Panc1 (cell line): ENCODE measurements at regions not wholly inside any gene's neighbourhood (a gene's known extent, or its start where the extent isn't known, plus 50 kb on each side); places are given as distances from the start of the nearest gene placed in this dataset.

Experiments used
- ATAC-seq: fragments of 200-7000 bp; cut with Tn5 transposase; 2 replicates; pipeline ENCODE4 v1.9.1; 2020; ENCODE audit warnings: mild to moderate bottlenecking, moderate library complexity
- BruUV-seq: library from RNA; stranded (reverse); fragments of 400-500 nt; replicated peaks from 2 replicates; lab custom pipeline; 2021; lab: Mats Ljungman, UMichigan
- CTCF ChIA-PET: fragments of 300-600 bp; sonication (Branson Sonifier 250); formaldehyde crosslinking; loops from one replicate; lab custom pipeline; 2022; ENCODE audit warnings: antibody characterized with exemption; lab: Charles Lee
- POLR2A ChIA-PET: fragments of 300-600 bp; sonication (Branson Sonifier 250); formaldehyde crosslinking; loops from one replicate; lab custom pipeline; 2022; ENCODE audit warnings: antibody characterized with exemption; lab: Charles Lee
- DNase-seq: peaks from one replicate; pipeline ENCODE4 v3.0.0-alpha.2; 2010; ENCODE audit warnings: low read depth, low spot score
- H3K27ac ChIP-seq: 2 replicates; pipeline ENCODE4 v1.5.1; 2011; ENCODE audit warnings: mild to moderate bottlenecking, low read length, inconsistent platforms
- H3K27me3 ChIP-seq: fragments of 200-500 bp; sonication (Bioruptor generic); 2 replicates; pipeline ENCODE4 v1.6.0; 2014; ENCODE audit warnings: low read length, inconsistent platforms; ENCODE audit not compliant: control insufficient read depth, insufficient read depth
- H3K36me3 ChIP-seq: fragments of 200-500 bp; sonication (Bioruptor generic); 2 replicates; pipeline ENCODE4 v1.5.1; 2014; ENCODE audit warnings: inconsistent platforms, mild to moderate bottlenecking, low read length, moderate library complexity; ENCODE audit not compliant: control insufficient read depth, insufficient read depth
- H3K4me1 ChIP-seq: 2 replicates; pipeline ENCODE4 v1.5.1; 2011; ENCODE audit warnings: inconsistent platforms, mild to moderate bottlenecking, low read length, moderate library complexity; ENCODE audit not compliant: control insufficient read depth, insufficient read depth
- H3K4me3 ChIP-seq, 2 experiments: 2 replicates each; pipeline ENCODE4 v1.5.1; 2011 to 2012; ENCODE audit warnings: low read depth in 2 of 2, low read length in 2 of 2, mild to moderate bottlenecking in 2 of 2, inconsistent platforms in 1 of 2, moderate library complexity in 1 of 2
- H3K9me3 ChIP-seq: fragments of 200-500 bp; sonication (Bioruptor generic); 2 replicates; pipeline ENCODE4 v1.5.1; 2014; ENCODE audit warnings: low read depth, mild to moderate bottlenecking, inconsistent platforms, low read length, moderate library complexity; ENCODE audit not compliant: control insufficient read depth, insufficient read depth
- CTCF ChIP-seq: fragments of 450-650 bp; IDR thresholded peaks from 2 replicates; pipeline ENCODE4 v1.5.1; 2017; ENCODE audit warnings: mild to moderate bottlenecking
- POLR2AphosphoS5 ChIP-seq: IDR thresholded peaks from 2 replicates; pipeline ENCODE4 v1.6.1; 2012; ENCODE audit warnings: mild to moderate bottlenecking, low read depth, low read length, moderate library complexity
- REST ChIP-seq, 2 experiments: IDR thresholded peaks; 2 replicates each; pipeline ENCODE4 v1.6.1; 2011 to 2012; ENCODE audit warnings: low read depth in 2 of 2, control low read depth in 1 of 2, low read length in 1 of 2, mild to moderate bottlenecking in 1 of 2, moderate library complexity in 1 of 2; ENCODE audit not compliant: insufficient read depth in 1 of 2
- SIN3A ChIP-seq: IDR thresholded peaks from 2 replicates; pipeline ENCODE4 v1.6.1; 2012; ENCODE audit warnings: low read depth, mild to moderate bottlenecking, low read length, moderate library complexity, borderline replicate concordance; ENCODE audit not compliant: insufficient read depth
- TCF7L2 ChIP-seq: IDR thresholded peaks from 2 replicates; pipeline ENCODE4 v1.6.1; 2011; ENCODE audit warnings: mild to moderate bottlenecking, low read depth, low read length, inconsistent platforms
- in situ Hi-C: cut with HindIII; loops from 2 replicates; pipeline ENCODE4 v1.10.0; 2016; ENCODE audit warnings: low sequenced_read_pairs, low pct_unique_long_range_greater_than_20kb
- intact Hi-C: fragments of 100-400 bp; cut with micrococcal nuclease; formaldehyde crosslinking; loops from one replicate; pipeline ENCODE4 v1.10.0; 2022; ENCODE audit not compliant: unreplicated experiment

GRCh38 chr5:84569307-84569706 lies 184.6 kb upstream of the EDIL3 start:
- Histone ChIP-seq H3K36me3 (no peaks in the 10 kb centered on the region), H3K4me1 (no peaks in the 10 kb centered on the region), H3K27ac (no peak overlapping the region), H3K4me3 (no peak overlapping the region), H3K27me3 (no peaks in the 10 kb centered on the region), H3K9me3 (no peaks in the 10 kb centered on the region)
- CTCF ChIA-PET, result no interaction called here
- ATAC-seq (no peak), DNase-seq (no peak)
- BruUV-seq, result no TSS peak
- intact Hi-C loops, result no loop called here
- in situ Hi-C loops, result no loop called here
- TF ChIP-seq TCF7L2, result no peak
- TF ChIP-seq REST (IDR thresholded peaks at IDR 0.05; ENCODE audit: insufficient read depth in 1 of 2, low read depth in 2 of 2, low read length in 1 of 2), result no peak
- TF ChIP-seq CTCF, result no peak
- TF ChIP-seq POLR2AphosphoS5, result no peak
- no peak for TF ChIP-seq SIN3A
- POLR2A ChIA-PET, result no interaction called here

- CTCF ChIA-PET, result no interaction called here
- no peaks in the 10 kb centered on the region for H3K36me3 ChIP-seq
- TF ChIP-seq TCF7L2, result no peak
- in situ Hi-C loops, result no loop called here
- POLR2A ChIA-PET, result no interaction called here
- ATAC-seq (no peak), DNase-seq (no peak)
- no peaks in the 10 kb centered on the region for H3K9me3 ChIP-seq
- H3K27ac ChIP-seq, result no peak overlapping the region
- H3K4me3 ChIP-seq, result no peak overlapping the region
- no TSS peak for BruUV-seq
- intact Hi-C loops, result no loop called here
- H3K27me3 ChIP-seq, result no peaks in the 10 kb centered on the region
- H3K4me1 ChIP-seq, result no peaks in the 10 kb centered on the region
Measured at GRCh38 chr5:84568171-84568570, 183.5 kb upstream of the EDIL3 start.

- Histone ChIP-seq H3K36me3 (no peaks in the 10 kb centered on the region), H3K9me3 (no peaks in the 10 kb centered on the region), H3K4me1 (no peaks in the 10 kb centered on the region), H3K27me3 (no peaks in the 10 kb centered on the region), H3K4me3 (no peak overlapping the region), H3K27ac (no peak overlapping the region)
- ChIA-PET CTCF (no interaction called here), POLR2A (no interaction called here)
- no peak for DNase-seq
- BruUV-seq, result no TSS peak
- no peak for TF ChIP-seq REST (IDR thresholded peaks at IDR 0.05; ENCODE audit: insufficient read depth in 1 of 2, low read depth in 2 of 2, low read length in 1 of 2)
- intact Hi-C loops (no loop called here), in situ Hi-C loops (no loop called here)
- ATAC-seq, result no peak
Measured at GRCh38 chr5:84565866-84566265, 181.2 kb upstream of the EDIL3 start.
